PC-3 (cell line): ENCODE measurements at regions not wholly inside any gene's neighbourhood (a gene's known extent, or its start where the extent isn't known, plus 50 kb on each side); places are given as distances from the start of the nearest gene placed in this dataset.

Source experiments
- ATAC-seq: fragments of 200-7000 bp; cut with Tn5 transposase; 2 replicates; pipeline ENCODE4 v1.9.1; 2020; ENCODE audit warnings: mild to moderate bottlenecking, moderate library complexity
- BruUV-seq: library from RNA; stranded (reverse); fragments of 400-500 nt; replicated peaks from 2 replicates; lab custom pipeline; 2021; lab: Mats Ljungman, UMichigan
- CTCF ChIA-PET: fragments of 300-600 bp; sonication (Branson Sonifier 250); formaldehyde crosslinking; loops from one replicate; lab custom pipeline; 2022; ENCODE audit warnings: antibody characterized with exemption; lab: Charles Lee
- POLR2A ChIA-PET: fragments of 300-600 bp; sonication (Branson Sonifier 250); formaldehyde crosslinking; loops from one replicate; lab custom pipeline; 2022; ENCODE audit warnings: antibody characterized with exemption; ENCODE audit not compliant: unreplicated experiment; lab: Charles Lee
- DNase-seq: peaks from one replicate; pipeline ENCODE4 v3.0.0-alpha.2; 2015
- H2AFZ ChIP-seq: fragments of 300-600 bp; sonication (generic); 2 replicates; pipeline ENCODE4 v1.6.0; 2016; ENCODE audit warnings: antibody characterized with exemption, low read length
- H3F3A ChIP-seq: fragments of 300-600 bp; sonication (generic); one replicate; pipeline ENCODE4 v1.6.0; 2017; ENCODE audit warnings: antibody characterized with exemption, low read length, control low read depth, mild to moderate bottlenecking; ENCODE audit not compliant: unreplicated experiment
- H3K27ac ChIP-seq: fragments of 300-600 bp; sonication (generic); 2 replicates; pipeline ENCODE4 v1.5.1; 2016; ENCODE audit warnings: mild to moderate bottlenecking, low read length
- H3K27me3 ChIP-seq: fragments of 300-600 bp; sonication (generic); 2 replicates; pipeline ENCODE4 v1.6.1; 2016; ENCODE audit warnings: low read length, mixed read lengths
- H3K36me3 ChIP-seq: fragments of 300-600 bp; sonication (generic); 2 replicates; pipeline ENCODE4 v1.6.1; 2016; ENCODE audit warnings: low read depth, mixed run types, low read length, mixed read lengths
- H3K4me1 ChIP-seq: fragments of 300-600 bp; sonication (generic); 2 replicates; pipeline ENCODE4 v1.5.1; 2016; ENCODE audit warnings: low read length; ENCODE audit not compliant: insufficient read depth
- H3K4me2 ChIP-seq: fragments of 300-600 bp; sonication (generic); 2 replicates; pipeline ENCODE4 v1.6.0; 2016; ENCODE audit warnings: low read length
- H3K4me3 ChIP-seq: fragments of 300-600 bp; sonication (generic); 2 replicates; pipeline ENCODE4 v1.5.1; 2016; ENCODE audit warnings: mild to moderate bottlenecking, low read length, mixed read lengths
- H3K79me2 ChIP-seq: fragments of 300-600 bp; sonication (generic); 2 replicates; pipeline ENCODE4 v1.6.1; 2017; ENCODE audit warnings: low read length, mixed read lengths
- H3K9ac ChIP-seq: fragments of 300-600 bp; sonication (generic); 2 replicates; pipeline ENCODE4 v1.6.0; 2016; ENCODE audit warnings: mild to moderate bottlenecking, low read length
- H3K9me2 ChIP-seq: fragments of 300-600 bp; sonication (generic); replicated peaks from 2 replicates; pipeline ENCODE4 v1.6.1; 2016; ENCODE audit warnings: mixed run types, low read length, mixed read lengths
- H3K9me3 ChIP-seq: fragments of 300-600 bp; sonication (generic); 2 replicates; pipeline ENCODE4 v1.6.1; 2016; ENCODE audit warnings: low read length, mixed read lengths
- H4K20me1 ChIP-seq: fragments of 300-600 bp; sonication (generic); 2 replicates; pipeline ENCODE4 v1.6.1; 2016; ENCODE audit warnings: low read length, mixed read lengths
- EZH2 ChIP-seq: fragments of 300-600 bp; sonication (generic); IDR thresholded peaks from one replicate; pipeline ENCODE4 v1.6.1; 2017; ENCODE audit warnings: antibody characterized with exemption, mild to moderate bottlenecking, low read length; ENCODE audit not compliant: unreplicated experiment
- EZH2phosphoT487 ChIP-seq: fragments of 300-600 bp; sonication (generic); IDR thresholded peaks from 2 replicates; pipeline ENCODE4 v1.6.1; 2018; ENCODE audit warnings: mild to moderate bottlenecking, antibody characterized with exemption, low read length, borderline replicate concordance
- intact Hi-C: fragments of 100-400 bp; cut with micrococcal nuclease; formaldehyde crosslinking; loops from 2 replicates; pipeline ENCODE4 v1.9.0; 2023
- TF ChIP-seq, protein P1 (sequence below): fragments of 300-600 bp; sonication (generic); conservative IDR thresholded peaks from 2 replicates; pipeline ENCODE4 v1.5.1; 2017; ENCODE audit warnings: antibody characterized with exemption, low read depth, mild to moderate bottlenecking, low read length

DNA sequence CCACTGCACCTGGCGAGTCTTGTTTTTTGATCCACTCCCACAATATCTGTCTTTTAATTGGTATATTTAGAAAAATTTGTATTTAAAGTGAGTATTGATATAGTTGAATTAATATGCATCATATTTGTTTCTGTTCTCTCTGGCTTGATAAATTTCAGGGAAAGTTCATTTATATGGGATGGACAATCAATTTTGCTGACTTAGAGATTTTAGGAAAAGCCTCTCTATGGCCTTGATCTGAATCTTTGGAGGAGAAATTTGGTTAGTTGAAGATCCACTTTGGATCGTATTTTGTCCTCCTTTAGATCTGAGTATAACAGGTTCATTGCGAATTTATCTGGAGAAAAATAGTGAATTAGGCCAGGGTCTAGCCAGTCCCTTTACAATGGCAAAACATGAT is 67.2 kb downstream of the SPRY2 start:
- H3K27me3 ChIP-seq: no peaks in the 10 kb centered on the region
- H2AFZ ChIP-seq: no peak overlapping the region
- H3K9me2 ChIP-seq: no peaks in the 10 kb centered on the region
- H3K79me2 ChIP-seq: no peaks in the 10 kb centered on the region
- H3K9ac ChIP-seq: no peak overlapping the region
- H3K4me3 ChIP-seq: no peak overlapping the region
- ChIA-PET POLR2A (no interaction called here), CTCF (no interaction called here)
- no peaks in the 10 kb centered on the region for H3F3A ChIP-seq
- no peaks in the 10 kb centered on the region for H3K36me3 ChIP-seq
- intact Hi-C loops: no loop called here
- BruUV-seq: no TSS peak
- ATAC-seq: no peak
- TF ChIP-seq EZH2phosphoT487 (no peak), EZH2 (no peak)
- no peaks in the 10 kb centered on the region for H4K20me1 ChIP-seq
- H3K4me1 ChIP-seq: no peaks in the 10 kb centered on the region
- H3K27ac ChIP-seq: no peak overlapping the region
- H3K9me3 ChIP-seq: no peaks in the 10 kb centered on the region
- no peak for DNase-seq
- no peak overlapping the region for H3K4me2 ChIP-seq

DNA sequence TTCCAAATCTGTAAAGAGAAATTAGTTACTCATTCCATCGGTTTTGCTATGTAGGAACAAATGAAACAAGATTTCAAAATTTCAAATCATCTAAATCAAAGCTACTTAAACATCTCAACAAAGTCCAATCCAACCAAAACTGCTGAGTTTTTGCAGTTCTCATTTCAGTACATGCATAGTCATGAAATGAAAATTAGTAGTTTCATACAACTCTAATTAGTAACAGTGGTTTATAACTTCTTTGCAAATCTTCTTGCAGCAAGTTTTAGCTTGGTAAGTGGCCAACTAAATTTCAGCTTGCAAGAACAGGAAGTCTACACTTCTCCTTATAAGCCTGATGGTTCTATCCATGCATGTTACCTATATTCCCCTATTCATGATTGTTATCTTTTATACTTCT is 75.6 kb downstream of the SPRY2 start:
- intact Hi-C loops: no loop called here
- H3K4me3 ChIP-seq: no peak overlapping the region
- H4K20me1 ChIP-seq: no peaks in the 10 kb centered on the region
- DNase-seq (no peak), ATAC-seq (no peak)
- H3K36me3 ChIP-seq: no peaks in the 10 kb centered on the region
- no TSS peak for BruUV-seq
- no peak overlapping the region for H2AFZ ChIP-seq
- ChIA-PET CTCF (no interaction called here), POLR2A (no interaction called here)
- no peaks in the 10 kb centered on the region for H3K9me3 ChIP-seq
- no peak overlapping the region for H3K4me2 ChIP-seq
- H3F3A ChIP-seq: no peaks in the 10 kb centered on the region
- no peaks in the 10 kb centered on the region for H3K4me1 ChIP-seq
- no peak overlapping the region for H3K27ac ChIP-seq
- H3K9ac ChIP-seq: no peak overlapping the region
- no peak for TF ChIP-seq EZH2
- no peak for TF ChIP-seq EZH2phosphoT487
- TF ChIP-seq, protein P1, sequence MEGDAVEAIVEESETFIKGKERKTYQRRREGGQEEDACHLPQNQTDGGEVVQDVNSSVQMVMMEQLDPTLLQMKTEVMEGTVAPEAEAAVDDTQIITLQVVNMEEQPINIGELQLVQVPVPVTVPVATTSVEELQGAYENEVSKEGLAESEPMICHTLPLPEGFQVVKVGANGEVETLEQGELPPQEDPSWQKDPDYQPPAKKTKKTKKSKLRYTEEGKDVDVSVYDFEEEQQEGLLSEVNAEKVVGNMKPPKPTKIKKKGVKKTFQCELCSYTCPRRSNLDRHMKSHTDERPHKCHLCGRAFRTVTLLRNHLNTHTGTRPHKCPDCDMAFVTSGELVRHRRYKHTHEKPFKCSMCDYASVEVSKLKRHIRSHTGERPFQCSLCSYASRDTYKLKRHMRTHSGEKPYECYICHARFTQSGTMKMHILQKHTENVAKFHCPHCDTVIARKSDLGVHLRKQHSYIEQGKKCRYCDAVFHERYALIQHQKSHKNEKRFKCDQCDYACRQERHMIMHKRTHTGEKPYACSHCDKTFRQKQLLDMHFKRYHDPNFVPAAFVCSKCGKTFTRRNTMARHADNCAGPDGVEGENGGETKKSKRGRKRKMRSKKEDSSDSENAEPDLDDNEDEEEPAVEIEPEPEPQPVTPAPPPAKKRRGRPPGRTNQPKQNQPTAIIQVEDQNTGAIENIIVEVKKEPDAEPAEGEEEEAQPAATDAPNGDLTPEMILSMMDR: no peak
- H3K79me2 ChIP-seq: no peaks in the 10 kb centered on the region
- no peaks in the 10 kb centered on the region for H3K9me2 ChIP-seq
- no peaks in the 10 kb centered on the region for H3K27me3 ChIP-seq

DNA sequence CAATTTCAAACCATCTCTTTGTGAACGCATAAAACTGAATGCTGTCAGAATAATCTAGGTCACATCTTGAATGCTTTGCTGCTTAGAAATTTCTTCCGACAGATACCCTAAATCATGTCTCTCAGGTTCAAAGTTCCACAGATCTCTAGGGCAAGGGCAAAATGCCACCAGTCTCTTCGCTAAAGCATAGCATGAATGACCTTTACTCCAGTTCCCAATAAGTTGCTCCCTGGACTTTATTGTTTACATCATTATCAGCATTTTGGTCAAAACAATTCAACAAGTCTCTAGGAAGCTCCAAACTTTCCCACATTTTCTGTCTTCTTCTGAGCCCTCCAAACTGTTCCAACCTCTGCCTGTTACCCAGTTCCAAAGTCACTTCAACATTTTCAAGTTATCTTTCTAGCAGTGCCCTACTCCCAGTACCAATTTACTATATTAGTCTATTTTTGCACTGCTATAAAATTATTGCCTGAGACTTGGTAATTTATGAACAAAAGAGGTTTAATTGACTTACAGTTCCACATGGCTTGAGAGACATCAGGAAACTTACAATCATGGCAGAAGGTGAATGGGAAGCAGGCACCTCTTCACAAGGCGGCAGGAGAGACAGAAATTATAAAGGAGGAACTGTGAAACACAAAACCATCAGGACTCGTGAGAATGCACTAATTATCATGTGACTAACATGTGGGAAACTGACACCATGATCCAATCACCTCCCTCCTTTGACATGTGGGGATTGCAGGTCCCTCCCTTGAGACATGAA is 77.0 kb downstream of the SPRY2 start:
- no peak for DNase-seq
- BruUV-seq: no TSS peak
- intact Hi-C loops: no loop called here
- no peak for ATAC-seq
- H4K20me1 ChIP-seq: no peaks in the 10 kb centered on the region
- no peaks in the 10 kb centered on the region for H3K9me2 ChIP-seq
- no peak for TF ChIP-seq EZH2
- H2AFZ ChIP-seq: no peak overlapping the region
- no peak overlapping the region for H3K4me2 ChIP-seq
- H3F3A ChIP-seq: no peaks in the 10 kb centered on the region
- no peaks in the 10 kb centered on the region for H3K36me3 ChIP-seq
- H3K79me2 ChIP-seq: no peaks in the 10 kb centered on the region
- no peaks in the 10 kb centered on the region for H3K9me3 ChIP-seq
- no peak overlapping the region for H3K4me3 ChIP-seq
- H3K9ac ChIP-seq: no peak overlapping the region
- CTCF ChIA-PET: no interaction called here
- H3K27ac ChIP-seq: no peak overlapping the region
- no peaks in the 10 kb centered on the region for H3K27me3 ChIP-seq
- POLR2A ChIA-PET: no interaction called here
- H3K4me1 ChIP-seq: no peaks in the 10 kb centered on the region
